ENCODE measurements at regions not wholly inside any gene's neighbourhood (a gene's known extent, or its start where the extent isn't known, plus 50 kb on each side); places are given as distances from the start of the nearest gene placed in this dataset.

DNA sequence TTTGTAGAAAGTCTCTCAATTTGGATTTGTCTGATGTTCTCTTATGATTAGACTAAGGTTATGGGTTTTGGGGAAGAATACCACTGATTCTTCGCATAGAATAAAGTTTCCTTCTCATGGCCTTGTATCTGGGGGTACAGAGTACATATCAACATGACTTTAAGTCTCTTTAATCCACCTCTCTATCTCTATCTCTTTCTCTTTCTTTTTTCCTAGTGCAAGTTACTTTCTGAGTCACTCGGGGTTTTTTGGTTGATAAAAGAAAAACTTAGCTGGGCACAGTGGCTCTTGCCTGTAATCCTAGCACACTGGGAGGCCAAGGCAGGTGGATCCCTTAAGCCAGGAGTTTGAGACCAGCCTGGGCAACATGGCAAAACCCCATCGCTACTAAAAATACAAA is 100.1 kb upstream of the MAP4K3 start:
- TF ChIP-seq, protein P1, sequence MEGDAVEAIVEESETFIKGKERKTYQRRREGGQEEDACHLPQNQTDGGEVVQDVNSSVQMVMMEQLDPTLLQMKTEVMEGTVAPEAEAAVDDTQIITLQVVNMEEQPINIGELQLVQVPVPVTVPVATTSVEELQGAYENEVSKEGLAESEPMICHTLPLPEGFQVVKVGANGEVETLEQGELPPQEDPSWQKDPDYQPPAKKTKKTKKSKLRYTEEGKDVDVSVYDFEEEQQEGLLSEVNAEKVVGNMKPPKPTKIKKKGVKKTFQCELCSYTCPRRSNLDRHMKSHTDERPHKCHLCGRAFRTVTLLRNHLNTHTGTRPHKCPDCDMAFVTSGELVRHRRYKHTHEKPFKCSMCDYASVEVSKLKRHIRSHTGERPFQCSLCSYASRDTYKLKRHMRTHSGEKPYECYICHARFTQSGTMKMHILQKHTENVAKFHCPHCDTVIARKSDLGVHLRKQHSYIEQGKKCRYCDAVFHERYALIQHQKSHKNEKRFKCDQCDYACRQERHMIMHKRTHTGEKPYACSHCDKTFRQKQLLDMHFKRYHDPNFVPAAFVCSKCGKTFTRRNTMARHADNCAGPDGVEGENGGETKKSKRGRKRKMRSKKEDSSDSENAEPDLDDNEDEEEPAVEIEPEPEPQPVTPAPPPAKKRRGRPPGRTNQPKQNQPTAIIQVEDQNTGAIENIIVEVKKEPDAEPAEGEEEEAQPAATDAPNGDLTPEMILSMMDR (IDR thresholded peaks at IDR 0.05), result no peak
- no peak for TF ChIP-seq POLR2AphosphoS5 (IDR thresholded peaks at IDR 0.05)

All from prostate gland (tissue), 2 donors.